ENCODE measurements at regions not wholly inside any gene's neighbourhood (a gene's known extent, or its start where the extent isn't known, plus 50 kb on each side); places are given as distances from the start of the nearest gene placed in this dataset.

DNA sequence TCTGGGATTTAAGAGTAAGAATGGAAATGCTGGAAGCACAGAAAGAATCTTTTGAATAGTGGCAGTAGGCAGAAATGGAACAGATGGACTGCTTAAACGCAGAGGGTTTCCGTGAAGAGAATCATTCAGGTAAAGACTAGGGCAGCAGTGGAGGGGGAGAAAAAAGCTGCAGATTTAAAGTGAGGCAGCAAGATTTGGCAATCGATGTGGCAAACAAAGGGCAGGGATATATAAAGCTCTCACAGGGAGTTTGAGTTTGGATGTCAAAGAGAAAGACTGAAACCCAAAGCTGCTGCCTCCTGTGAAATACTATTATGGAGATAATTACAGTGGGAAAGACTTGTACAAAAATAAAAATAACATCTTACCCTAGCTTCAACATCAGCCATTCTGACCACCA is 384.0 kb downstream of the CENPC start:
- no peaks in the 10 kb centered on the region for H3K27me3 ChIP-seq
- H3K4me3 ChIP-seq = no peak overlapping the region
- intact Hi-C loops (cut with DNase I; ENCODE audit: low total_unique reads) = no loop called here
- TF ChIP-seq, protein P1, sequence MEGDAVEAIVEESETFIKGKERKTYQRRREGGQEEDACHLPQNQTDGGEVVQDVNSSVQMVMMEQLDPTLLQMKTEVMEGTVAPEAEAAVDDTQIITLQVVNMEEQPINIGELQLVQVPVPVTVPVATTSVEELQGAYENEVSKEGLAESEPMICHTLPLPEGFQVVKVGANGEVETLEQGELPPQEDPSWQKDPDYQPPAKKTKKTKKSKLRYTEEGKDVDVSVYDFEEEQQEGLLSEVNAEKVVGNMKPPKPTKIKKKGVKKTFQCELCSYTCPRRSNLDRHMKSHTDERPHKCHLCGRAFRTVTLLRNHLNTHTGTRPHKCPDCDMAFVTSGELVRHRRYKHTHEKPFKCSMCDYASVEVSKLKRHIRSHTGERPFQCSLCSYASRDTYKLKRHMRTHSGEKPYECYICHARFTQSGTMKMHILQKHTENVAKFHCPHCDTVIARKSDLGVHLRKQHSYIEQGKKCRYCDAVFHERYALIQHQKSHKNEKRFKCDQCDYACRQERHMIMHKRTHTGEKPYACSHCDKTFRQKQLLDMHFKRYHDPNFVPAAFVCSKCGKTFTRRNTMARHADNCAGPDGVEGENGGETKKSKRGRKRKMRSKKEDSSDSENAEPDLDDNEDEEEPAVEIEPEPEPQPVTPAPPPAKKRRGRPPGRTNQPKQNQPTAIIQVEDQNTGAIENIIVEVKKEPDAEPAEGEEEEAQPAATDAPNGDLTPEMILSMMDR (IDR thresholded peaks at IDR 0.05) = no peak
- H3K9me3 ChIP-seq = no peaks in the 10 kb centered on the region
- H3K27ac ChIP-seq = no peak overlapping the region
- no peaks in the 10 kb centered on the region for H3K4me1 ChIP-seq
- H3K36me3 ChIP-seq = no peaks in the 10 kb centered on the region
- no peak for DNase-seq

DNA sequence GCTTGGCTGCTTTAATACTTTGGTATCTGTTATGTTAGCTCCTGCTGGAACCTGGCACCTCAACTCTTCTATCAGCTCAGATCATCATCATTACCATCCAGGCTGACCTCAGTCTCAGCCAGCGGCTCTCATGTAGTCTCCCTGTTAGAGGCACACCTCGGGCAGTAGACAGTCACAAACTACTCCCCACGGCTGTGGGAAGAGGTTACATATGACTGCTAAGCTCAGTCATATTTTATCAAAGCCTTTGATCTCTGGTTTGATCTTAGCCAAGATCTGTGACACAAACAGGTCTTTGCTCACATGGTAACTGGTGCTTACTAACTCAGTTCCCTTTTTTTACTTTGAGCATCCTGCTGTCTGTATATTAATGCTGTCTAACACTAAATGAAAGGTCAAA is 384.9 kb downstream of the CENPC start:
- no peaks in the 10 kb centered on the region for H3K4me1 ChIP-seq
- TF ChIP-seq, protein P1 (IDR thresholded peaks at IDR 0.05) = no peak
- no peak overlapping the region for H3K27ac ChIP-seq
- H3K36me3 ChIP-seq = no peaks in the 10 kb centered on the region
- intact Hi-C loops (cut with DNase I; ENCODE audit: low total_unique reads) = no loop called here
- no peaks in the 10 kb centered on the region for H3K27me3 ChIP-seq
- no peaks in the 10 kb centered on the region for H3K9me3 ChIP-seq
- no peak overlapping the region for H3K4me3 ChIP-seq
- no peak for DNase-seq

DNA sequence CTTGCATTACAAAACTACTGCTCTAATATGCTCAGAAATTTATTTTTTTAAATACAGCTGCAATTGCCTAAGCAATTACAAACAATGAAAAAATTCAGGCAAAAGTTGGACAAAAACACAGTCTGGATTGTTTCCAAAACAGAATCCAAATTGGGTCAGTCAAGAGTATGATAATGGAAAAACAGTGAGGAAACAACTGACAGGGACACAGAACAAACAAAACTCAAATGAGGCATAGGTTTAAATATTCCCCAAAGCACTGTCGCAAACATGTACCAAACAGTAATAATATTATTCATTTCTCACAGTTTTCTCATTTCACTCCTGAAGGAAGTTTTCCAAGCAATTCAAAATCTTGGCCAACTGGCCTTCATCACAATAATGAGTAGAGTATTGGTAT is 386.6 kb downstream of the CENPC start:
- no peak overlapping the region for H3K27ac ChIP-seq
- no peaks in the 10 kb centered on the region for H3K36me3 ChIP-seq
- H3K4me1 ChIP-seq = no peaks in the 10 kb centered on the region
- TF ChIP-seq, protein P1 (IDR thresholded peaks at IDR 0.05) = no peak
- no peaks in the 10 kb centered on the region for H3K27me3 ChIP-seq
- no peak overlapping the region for H3K4me3 ChIP-seq
- H3K9me3 ChIP-seq = no peaks in the 10 kb centered on the region
- intact Hi-C loops (cut with DNase I; ENCODE audit: low total_unique reads) = no loop called here
- no peak for DNase-seq

DNA sequence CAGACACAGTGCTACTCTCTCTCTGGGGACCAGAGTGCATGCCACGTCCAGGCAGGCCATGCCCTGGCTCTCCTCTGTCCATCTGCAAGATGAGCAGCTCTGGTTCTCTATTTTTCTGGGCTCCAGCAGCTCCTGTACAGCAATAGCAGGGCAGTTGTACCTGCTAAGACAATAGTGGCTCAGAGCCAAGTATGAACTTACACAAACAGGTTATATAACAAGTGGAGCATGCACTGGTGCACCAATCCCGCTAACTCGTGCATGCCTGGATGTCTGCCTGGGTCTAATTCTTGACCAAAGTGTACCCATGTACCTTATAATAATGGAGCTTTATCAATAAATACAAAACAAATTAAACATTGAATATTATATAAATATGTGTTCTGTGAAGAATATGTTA is 392.3 kb downstream of the CENPC start:
- intact Hi-C loops (cut with DNase I; ENCODE audit: low total_unique reads) = no loop called here

DNA sequence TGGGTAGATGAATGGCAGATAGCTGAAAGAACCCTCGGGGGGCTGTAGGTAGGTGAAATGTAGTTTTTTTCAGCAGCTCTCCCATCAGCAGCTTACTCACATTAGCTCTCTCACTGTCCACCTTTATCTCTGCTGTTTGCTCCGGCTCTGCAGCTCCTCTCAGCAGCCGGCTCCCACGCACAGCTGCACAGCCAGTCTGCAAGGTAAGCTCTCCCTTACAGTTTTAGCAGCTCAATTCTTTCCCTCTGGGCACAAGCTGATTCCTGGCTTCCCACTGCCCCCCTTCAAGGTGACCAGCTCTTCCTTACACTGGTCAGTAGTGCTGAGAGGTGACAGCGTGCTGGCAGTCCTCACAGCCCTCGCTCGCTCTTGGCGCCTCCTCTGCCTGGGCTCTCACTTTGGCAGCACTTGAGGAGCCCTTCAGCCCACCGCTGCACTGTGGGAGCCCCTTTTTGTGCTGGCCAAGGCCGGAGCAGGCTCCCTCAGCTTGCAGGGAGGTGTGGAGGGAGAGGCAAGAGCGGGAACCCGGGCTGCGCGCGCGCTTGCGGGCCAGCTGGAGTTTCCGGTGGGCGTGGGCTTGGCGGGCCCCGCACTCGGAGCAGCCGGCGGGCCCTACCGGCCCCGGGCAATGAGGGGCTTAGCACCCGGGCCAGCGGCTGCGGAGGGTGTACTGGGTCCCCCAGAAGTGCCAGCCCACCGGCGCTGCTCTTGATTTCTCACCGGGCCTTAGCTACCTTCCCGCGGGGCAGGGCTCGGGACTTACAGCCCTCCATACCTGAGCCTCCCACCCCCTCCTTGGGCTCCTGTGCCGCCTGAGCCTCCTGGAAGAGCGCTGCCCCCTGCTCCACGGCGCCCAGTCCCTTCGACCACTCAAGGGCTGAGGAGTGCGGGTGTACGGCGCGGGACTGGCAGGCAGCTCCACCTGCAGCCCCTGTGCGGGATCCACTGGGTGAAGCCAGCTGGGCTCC is 393.6 kb downstream of the CENPC start:
- no peak overlapping the region for H3K27ac ChIP-seq
- H3K4me3 ChIP-seq = no peak overlapping the region
- no peak for DNase-seq

More for the DNA sequence above, 392.3 kb downstream of the CENPC start:
- no peak for DNase-seq
- TF ChIP-seq, protein P1 (IDR thresholded peaks at IDR 0.05) = no peak
- no peak overlapping the region for H3K27ac ChIP-seq
- H3K9me3 ChIP-seq = no peaks in the 10 kb centered on the region
- H3K36me3 ChIP-seq = no peaks in the 10 kb centered on the region
- H3K4me1 ChIP-seq = no peaks in the 10 kb centered on the region
- H3K4me3 ChIP-seq = no peak overlapping the region
- no peaks in the 10 kb centered on the region for H3K27me3 ChIP-seq

More for the DNA sequence above, 393.6 kb downstream of the CENPC start:
- TF ChIP-seq, protein P1 (IDR thresholded peaks at IDR 0.05) = no peak
- Histone ChIP-seq H3K9me3 (no peaks in the 10 kb centered on the region), H3K4me1 (no peaks in the 10 kb centered on the region), H3K27me3 (no peaks in the 10 kb centered on the region), H3K36me3 (no peaks in the 10 kb centered on the region)
- intact Hi-C loops (cut with DNase I; ENCODE audit: low total_unique reads) = no loop called here
